ENCODE measurements at regions not wholly inside any gene's neighbourhood (a gene's known extent, or its start where the extent isn't known, plus 50 kb on each side); places are given as distances from the start of the nearest gene placed in this dataset.

GRCh38 chr10:118408181-118408580 is 66.1 kb upstream of the FAM204A start:
- DNase-seq, result no peak

DNA sequence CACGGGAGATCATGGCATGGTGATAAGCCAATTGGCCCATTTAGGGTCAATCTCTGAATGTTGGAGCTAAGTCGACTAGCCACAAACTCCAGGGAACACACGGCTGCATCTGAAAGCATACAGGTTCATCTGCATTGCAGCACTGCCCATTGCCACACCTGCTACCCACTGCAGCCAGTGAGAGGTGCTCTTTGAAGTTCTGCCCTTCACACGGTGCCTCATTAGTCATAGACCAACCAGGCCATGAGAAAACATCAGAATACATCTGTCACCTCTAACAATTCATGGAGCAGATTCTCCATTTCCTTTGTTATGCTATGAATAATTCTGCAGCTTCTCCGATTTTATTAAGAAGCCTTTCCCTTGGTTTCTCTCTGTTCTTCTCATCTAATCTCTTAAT is 65.7 kb upstream of the FAM204A start:
- DNase-seq, result no peak

DNA sequence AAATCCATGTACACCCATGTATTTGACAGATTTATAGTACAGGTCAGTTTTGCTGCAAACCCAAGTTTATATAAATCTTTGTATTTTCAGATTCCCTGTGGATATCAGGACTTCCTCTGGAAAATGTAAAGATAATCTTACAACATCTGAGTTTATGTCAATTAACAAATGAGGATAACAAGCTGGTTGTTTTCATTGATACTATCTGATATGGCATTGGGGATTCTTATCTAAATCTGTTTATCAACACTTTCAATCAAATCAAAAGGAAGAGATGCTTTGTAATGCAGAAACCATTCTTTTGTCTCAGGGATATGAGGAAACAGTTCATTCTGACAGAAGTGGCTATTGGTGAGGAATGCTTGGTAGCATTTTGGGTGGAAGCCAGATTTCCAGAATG is 64.9 kb upstream of the FAM204A start:
- no peak for DNase-seq

DNA sequence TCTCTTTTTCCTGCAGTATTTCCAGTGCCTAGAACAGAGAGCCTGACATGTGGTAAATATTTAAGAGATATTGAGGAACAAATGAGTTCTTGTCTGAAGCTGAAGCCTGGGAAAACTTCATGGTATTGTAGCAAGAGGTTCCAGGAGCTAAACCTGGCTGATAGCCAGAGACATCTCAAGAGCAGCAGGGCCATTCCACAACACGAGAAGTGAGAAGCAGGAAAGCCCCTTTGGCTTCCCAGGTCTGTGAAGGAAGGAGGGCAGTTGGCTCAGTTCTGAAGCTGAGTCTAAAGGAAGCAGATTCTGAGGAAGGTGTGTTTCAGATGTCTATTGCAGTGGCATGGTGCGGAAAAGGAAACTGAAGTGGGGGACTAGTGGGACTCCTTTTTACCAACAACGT is 63.8 kb upstream of the FAM204A start:
- DNase-seq, result no peak

- no peak for DNase-seq
These were observed 61.8 kb upstream of the FAM204A start for GRCh38 chr10:118403967-118404366.

DNA sequence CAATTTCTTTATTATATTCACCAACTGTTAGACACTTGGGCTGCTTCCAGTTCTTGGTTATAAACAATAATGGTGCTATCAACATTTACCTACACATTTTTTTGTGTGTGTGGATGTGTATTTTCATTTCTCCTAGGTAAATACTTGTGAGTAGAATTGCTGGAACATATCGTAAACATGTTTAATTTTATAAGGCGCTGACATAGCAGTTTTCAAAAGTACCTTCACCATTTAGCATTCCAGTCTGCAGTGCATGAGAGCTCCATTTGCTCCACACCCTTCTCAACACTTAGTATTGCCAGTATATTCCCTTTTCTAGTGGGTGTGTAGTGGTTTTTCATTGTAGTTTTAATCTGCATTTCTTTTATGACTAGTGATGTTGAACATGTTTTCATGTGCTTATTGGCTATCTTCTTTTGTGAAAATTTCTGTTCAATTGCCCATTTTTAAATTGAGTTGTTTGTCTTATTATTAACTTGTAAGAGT is 59.6 kb upstream of the FAM204A start:
- no peak for DNase-seq

GRCh38 chr10:118397391-118397790 is 55.3 kb upstream of the FAM204A start:
- DNase-seq, result no peak

DNA sequence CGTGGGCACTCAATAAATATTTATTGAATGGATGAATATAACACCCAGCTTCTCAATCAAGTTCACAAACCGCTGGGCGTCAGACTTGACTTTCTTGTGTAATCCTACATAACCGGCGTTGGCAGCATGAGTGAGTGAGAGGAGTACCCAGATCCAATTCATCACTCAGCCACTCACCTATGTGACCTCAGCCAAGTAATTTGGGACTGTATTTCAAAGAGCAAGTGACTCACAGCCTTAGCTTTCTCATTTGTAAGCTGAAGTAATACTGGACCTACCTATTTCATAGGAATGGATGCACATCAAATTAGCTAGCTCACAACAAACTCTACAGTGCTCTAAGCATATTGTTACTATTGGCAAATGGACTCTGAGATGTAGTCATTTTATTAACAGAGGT is 53.8 kb upstream of the FAM204A start:
- no peak for DNase-seq

GRCh38 chr10:118394301-118395200 is 52.4 kb upstream of the FAM204A start:
- no peak for DNase-seq

DNA sequence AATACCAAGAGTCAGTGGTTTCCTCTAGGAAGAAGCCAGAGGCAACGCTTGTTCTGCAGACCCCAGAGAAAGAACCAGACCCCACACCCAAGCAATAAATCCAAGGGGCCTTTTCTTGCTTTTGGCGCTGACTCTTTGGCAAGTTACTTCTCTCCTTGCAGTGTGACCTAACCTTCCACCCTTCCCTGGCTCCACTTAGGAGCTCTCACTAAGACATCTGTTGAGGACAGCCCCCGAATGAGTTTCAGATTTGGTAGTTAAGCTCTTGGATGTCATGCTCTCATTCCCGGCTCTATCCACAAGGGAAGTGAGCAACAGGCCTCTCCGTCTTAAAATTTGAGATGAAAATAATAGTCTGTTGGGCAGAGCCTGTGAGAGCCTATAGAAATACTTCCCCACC is 50.6 kb upstream of the FAM204A start:
- no peak for DNase-seq
